A549 (cell line): ENCODE measurements at regions not wholly inside any gene's neighbourhood (a gene's known extent, or its start where the extent isn't known, plus 50 kb on each side); places are given as distances from the start of the nearest gene placed in this dataset.
"Not testable (repeated sequence)": the region's sequence is repeated elsewhere in the genome, so short reads cannot be mapped to it uniquely, and the experiment has no call there.

ENCODE experiments used
- CHD2 ChIP-seq: fragments of 150-350 bp; IDR thresholded peaks from 2 replicates; pipeline ENCODE4 v1.6.1; 2014; ENCODE audit warnings: low read length; ENCODE audit not compliant: partially characterized antibody
- HOXB5 ChIP-seq: fragments of 250-450 bp; sonication (Bioruptor Pico); IDR thresholded peaks from 2 replicates; pipeline ENCODE4 v1.5.0; 2020; ENCODE audit warnings: mild to moderate bottlenecking, moderate library complexity
- JUN ChIP-seq, 2 experiments: fragments of >200 bp; sonication (Bioruptor Twin); formaldehyde crosslinking; IDR thresholded peaks; 2 replicates in 1 of 2; 3 replicates in 1 of 2; pipeline ENCODE4 v1.6.1; 2016 to 2017
- MAZ ChIP-seq: fragments of 150-350 bp; IDR thresholded peaks from 2 replicates; pipeline ENCODE4 v1.6.1; 2014; ENCODE audit warnings: antibody characterized with exemption, low read depth, low read length, borderline replicate concordance
- MYC ChIP-seq: IDR thresholded peaks from 2 replicates; pipeline ENCODE4 v1.6.1; 2012; ENCODE audit warnings: mild to moderate bottlenecking, inconsistent platforms, low read length, improper control_type of control experiment, borderline replicate concordance
- POLR2A ChIP-seq: IDR thresholded peaks from 2 replicates; pipeline ENCODE4 v1.6.1; 2012; ENCODE audit warnings: mild to moderate bottlenecking, low read length
- POLR2AphosphoS2 ChIP-seq: conservative IDR thresholded peaks from 2 replicates; pipeline ENCODE4 v1.6.1; 2012; ENCODE audit warnings: low read length, improper control_type of control experiment, inconsistent platforms
- RAD21 ChIP-seq, 2 experiments: fragments of >200 bp in 1 of 2; sonication (Bioruptor Twin) in 1 of 2; formaldehyde crosslinking in 1 of 2; IDR thresholded peaks in 1 of 2; conservative IDR thresholded peaks in 1 of 2; 2 replicates in 1 of 2; 3 replicates in 1 of 2; pipeline ENCODE4 v1.6.1; 2012 to 2018; ENCODE audit warnings: inconsistent platforms in 1 of 2
- TP53 ChIP-seq: fragments of 250-450 bp; sonication (Bioruptor Pico); IDR thresholded peaks from 2 replicates; pipeline ENCODE4 v1.5.0; 2021; ENCODE audit warnings: mild to moderate bottlenecking, moderate library complexity

GRCh38 chr2:111266556-111266955 is 145.8 kb downstream of the BCL2L11 start:
- not testable (repeated sequence) for TF ChIP-seq POLR2AphosphoS2; POLR2A; HOXB5; CHD2; JUN (IDR thresholded peaks at IDR 0.05); MAZ; MYC; RAD21 (conservative IDR thresholded peaks at IDR 0.05 in 1 of 2, IDR thresholded peaks at IDR 0.05 in 1 of 2); TP53
